VCaP (cell line): ENCODE measurements at regions not wholly inside any gene's neighbourhood (a gene's known extent, or its start where the extent isn't known, plus 50 kb on each side); places are given as distances from the start of the nearest gene placed in this dataset.

ENCODE experiments used
- H3K27ac ChIP-seq: fragments of 450-650 bp; 2 replicates; pipeline ENCODE4 v1.5.1; 2017
- CTCF ChIP-seq: fragments of 450-650 bp; conservative IDR thresholded peaks from 2 replicates; pipeline ENCODE4 v1.5.1; 2017; ENCODE audit warnings: mild to moderate bottlenecking, moderate library complexity

GRCh38 chr18:28512357-28512756, 335.4 kb upstream of the CDH2 start:
- H3K27ac ChIP-seq, result no peak overlapping the region
- TF ChIP-seq CTCF, result no peak

GRCh38 chr18:28511413-28511821, 334.5 kb upstream of the CDH2 start:
- no peak for TF ChIP-seq CTCF
- H3K27ac ChIP-seq, result no peak overlapping the region

- TF ChIP-seq CTCF, result no peak
These were observed 333.3 kb upstream of the CDH2 start for GRCh38 chr18:28510210-28510609.

GRCh38 chr18:28504066-28504465, 327.1 kb upstream of the CDH2 start:
- H3K27ac ChIP-seq, result no peak overlapping the region
- no peak for TF ChIP-seq CTCF

More at GRCh38 chr18:28510210-28510609, 333.3 kb upstream of the CDH2 start:
- no peak overlapping the region for H3K27ac ChIP-seq

GRCh38 chr18:28494151-28494550, 317.2 kb upstream of the CDH2 start:
- no peak for TF ChIP-seq CTCF
- H3K27ac ChIP-seq, result no peak overlapping the region

- no peak overlapping the region for H3K27ac ChIP-seq
- no peak for TF ChIP-seq CTCF
These were observed 309.0 kb upstream of the CDH2 start for GRCh38 chr18:28485918-28486317.

- no peak for TF ChIP-seq CTCF
- H3K27ac ChIP-seq, result no peak overlapping the region
These were observed 308.4 kb upstream of the CDH2 start for GRCh38 chr18:28485210-28485801.

GRCh38 chr18:28478531-28478930, 301.6 kb upstream of the CDH2 start:
- no peak overlapping the region for H3K27ac ChIP-seq
- no peak for TF ChIP-seq CTCF
